ENCODE measurements at regions not wholly inside any gene's neighbourhood (a gene's known extent, or its start where the extent isn't known, plus 50 kb on each side); places are given as distances from the start of the nearest gene placed in this dataset.

- TF ChIP-seq CTCF (conservative IDR thresholded peaks at IDR 0.05): no peak
- Mint-ChIP-seq H3K36me3 (ENCODE audit: low read depth) (no peaks in the 10 kb centered on the region), H3K9me3 (peaks cover 3% of the 10 kb centered on the region), H3K27ac (ENCODE audit: unreplicated experiment) (no peak overlapping the region), H3K4me1 (no peaks in the 10 kb centered on the region), H3K27me3 (ENCODE audit: low read depth) (no peaks in the 10 kb centered on the region), H3K4me3 (no peak overlapping the region)
- DNase-seq (ENCODE audit: low read depth, low spot score): no peak
Observed at GRCh38 chr2:149894226-149894625, 306.7 kb upstream of the MMADHC start.

- Mint-ChIP-seq H3K4me3 (no peak overlapping the region), H3K27me3 (ENCODE audit: low read depth) (no peaks in the 10 kb centered on the region), H3K27ac (ENCODE audit: unreplicated experiment) (no peak overlapping the region), H3K4me1 (no peaks in the 10 kb centered on the region), H3K36me3 (ENCODE audit: low read depth) (no peaks in the 10 kb centered on the region), H3K9me3 (no peaks in the 10 kb centered on the region)
- no peak for DNase-seq (ENCODE audit: low read depth, low spot score)
- no peak for TF ChIP-seq CTCF (conservative IDR thresholded peaks at IDR 0.05)
Observed at GRCh38 chr2:149892563-149892962, 305.0 kb upstream of the MMADHC start.

GRCh38 chr2:149885946-149886345 lies 298.4 kb upstream of the MMADHC start:
- no peaks in the 10 kb centered on the region for H3K27me3 Mint-ChIP-seq (ENCODE audit: low read depth)
- H3K27ac Mint-ChIP-seq (ENCODE audit: unreplicated experiment): no peak overlapping the region
- no peaks in the 10 kb centered on the region for H3K4me1 Mint-ChIP-seq
- TF ChIP-seq CTCF (conservative IDR thresholded peaks at IDR 0.05): no peak
- no peak overlapping the region for H3K4me3 Mint-ChIP-seq
- no peaks in the 10 kb centered on the region for H3K36me3 Mint-ChIP-seq (ENCODE audit: low read depth)
- no peaks in the 10 kb centered on the region for H3K9me3 Mint-ChIP-seq
- DNase-seq (ENCODE audit: low read depth, low spot score): no peak

- Mint-ChIP-seq H3K27ac (ENCODE audit: unreplicated experiment) (no peak overlapping the region), H3K27me3 (ENCODE audit: low read depth) (no peaks in the 10 kb centered on the region), H3K9me3 (no peaks in the 10 kb centered on the region), H3K4me1 (no peaks in the 10 kb centered on the region), H3K36me3 (ENCODE audit: low read depth) (peaks cover 2% of the 10 kb centered on the region), H3K4me3 (no peak overlapping the region)
- no peak for TF ChIP-seq CTCF (conservative IDR thresholded peaks at IDR 0.05)
- no peak for DNase-seq (ENCODE audit: low read depth, low spot score)
Observed at GRCh38 chr2:149885468-149885867, 297.9 kb upstream of the MMADHC start.

GRCh38 chr2:149884871-149885270 lies 297.3 kb upstream of the MMADHC start:
- Mint-ChIP-seq H3K4me3 (no peak overlapping the region), H3K27ac (ENCODE audit: unreplicated experiment) (no peak overlapping the region), H3K27me3 (ENCODE audit: low read depth) (no peaks in the 10 kb centered on the region), H3K4me1 (no peaks in the 10 kb centered on the region), H3K9me3 (no peaks in the 10 kb centered on the region), H3K36me3 (ENCODE audit: low read depth) (peaks cover 2% of the 10 kb centered on the region)
- no peak for TF ChIP-seq CTCF (conservative IDR thresholded peaks at IDR 0.05)
- DNase-seq (ENCODE audit: low read depth, low spot score): no peak

- H3K27ac Mint-ChIP-seq (ENCODE audit: unreplicated experiment): peak overlapping the region; percentile 14
- H3K4me3 Mint-ChIP-seq: no peak overlapping the region
- DNase-seq (ENCODE audit: low read depth, low spot score): no peak
- peaks cover 6% of the 10 kb centered on the region for H3K9me3 Mint-ChIP-seq
- H3K4me1 Mint-ChIP-seq: peaks cover 10% of the 10 kb centered on the region
- no peak for TF ChIP-seq CTCF (conservative IDR thresholded peaks at IDR 0.05)
- H3K36me3 Mint-ChIP-seq (ENCODE audit: low read depth): peaks cover 17% of the 10 kb centered on the region
- H3K27me3 Mint-ChIP-seq (ENCODE audit: low read depth): no peaks in the 10 kb centered on the region
Observed at GRCh38 chr2:149877913-149878312, 290.3 kb upstream of the MMADHC start.
